WTC11 (cell line): ENCODE measurements at regions not wholly inside any gene's neighbourhood (a gene's known extent, or its start where the extent isn't known, plus 50 kb on each side); places are given as distances from the start of the nearest gene placed in this dataset.

ENCODE experiments used
- CBFB ChIP-seq: sonication (generic); formaldehyde crosslinking; IDR thresholded peaks from 2 replicates; pipeline ENCODE4 v1.8.1; 2022; ENCODE audit warnings: mild to moderate bottlenecking, low read depth, missing genetic modification reagents
- CREB1 ChIP-seq: sonication (generic); formaldehyde crosslinking; IDR thresholded peaks from 2 replicates; pipeline ENCODE4 v1.8.0; 2023; ENCODE audit warnings: mild to moderate bottlenecking, missing genetic modification reagents
- CTCF ChIP-seq: fragments of 200-600 bp; IDR thresholded peaks from 2 replicates; pipeline ENCODE4 v1.8.0; 2022; ENCODE audit warnings: antibody characterized with exemption
- ELF4 ChIP-seq: sonication (generic); formaldehyde crosslinking; IDR thresholded peaks from 2 replicates; pipeline ENCODE4 v1.8.1; 2022; ENCODE audit warnings: low read depth, mild to moderate bottlenecking, moderate library complexity, missing genetic modification reagents
- FOXJ3 ChIP-seq: sonication (generic); formaldehyde crosslinking; IDR thresholded peaks from 2 replicates; pipeline ENCODE4 v1.9.0; 2021; ENCODE audit warnings: missing genetic modification reagents, mild to moderate bottlenecking, borderline replicate concordance
- KAT7 ChIP-seq: sonication (generic); formaldehyde crosslinking; IDR thresholded peaks from 2 replicates; pipeline ENCODE4 v1.8.1; 2023; ENCODE audit warnings: missing genetic modification reagents, mild to moderate bottlenecking, borderline replicate concordance
- MXD4 ChIP-seq: fragments of 250-450 bp; sonication (Bioruptor Pico); IDR thresholded peaks from 2 replicates; pipeline ENCODE4 v1.8.0; 2021; ENCODE audit warnings: mild to moderate bottlenecking, moderate library complexity, borderline replicate concordance
- MYBL2 ChIP-seq: sonication (generic); formaldehyde crosslinking; IDR thresholded peaks from 2 replicates; pipeline ENCODE4 v1.8.1; 2023; ENCODE audit warnings: mild to moderate bottlenecking, moderate library complexity, missing genetic modification reagents
- NFYB ChIP-seq: sonication (generic); formaldehyde crosslinking; conservative IDR thresholded peaks from 2 replicates; pipeline ENCODE4 v1.8.0; 2022; ENCODE audit warnings: low read depth, missing genetic modification reagents
- NR2C2 ChIP-seq: sonication (generic); formaldehyde crosslinking; IDR thresholded peaks from 2 replicates; pipeline ENCODE4 v1.8.0; 2022; ENCODE audit warnings: mild to moderate bottlenecking, missing genetic modification reagents
- ZBTB21 ChIP-seq: sonication (generic); formaldehyde crosslinking; IDR thresholded peaks from 2 replicates; pipeline ENCODE4 v1.8.1; 2023; ENCODE audit warnings: mild to moderate bottlenecking, missing genetic modification reagents, borderline replicate concordance
- ZNF121 ChIP-seq: sonication (generic); formaldehyde crosslinking; IDR thresholded peaks from 2 replicates; pipeline ENCODE4 v1.8.0; 2023; ENCODE audit warnings: missing genetic modification reagents
- ZNF671 ChIP-seq: fragments of 250-450 bp; sonication (Bioruptor Pico); IDR thresholded peaks from 2 replicates; pipeline ENCODE4 v1.8.0; 2021; ENCODE audit warnings: mild to moderate bottlenecking
- TF ChIP-seq, protein P1 (sequence below): sonication (generic); formaldehyde crosslinking; IDR thresholded peaks from 2 replicates; pipeline ENCODE4 v1.8.1; 2023; ENCODE audit warnings: mild to moderate bottlenecking, missing genetic modification reagents, moderate library complexity

- TF ChIP-seq MXD4 (CRISPR knock-in tag) (no peak), ZNF121 (CRISPR knock-in tag) (no peak), CTCF (no peak), ELF4 (CRISPR knock-in tag) (no peak), ZBTB21 (no peak), KAT7 (no peak), CREB1 (CRISPR knock-in tag) (no peak), NFYB (CRISPR knock-in tag) (no peak), CBFB (CRISPR knock-in tag) (no peak), FOXJ3 (CRISPR knock-in tag) (no peak), ZNF671 (CRISPR knock-in tag) (no peak), NR2C2 (CRISPR knock-in tag) (no peak), MYBL2 (CRISPR knock-in tag) (no peak)
- TF ChIP-seq, protein P1, sequence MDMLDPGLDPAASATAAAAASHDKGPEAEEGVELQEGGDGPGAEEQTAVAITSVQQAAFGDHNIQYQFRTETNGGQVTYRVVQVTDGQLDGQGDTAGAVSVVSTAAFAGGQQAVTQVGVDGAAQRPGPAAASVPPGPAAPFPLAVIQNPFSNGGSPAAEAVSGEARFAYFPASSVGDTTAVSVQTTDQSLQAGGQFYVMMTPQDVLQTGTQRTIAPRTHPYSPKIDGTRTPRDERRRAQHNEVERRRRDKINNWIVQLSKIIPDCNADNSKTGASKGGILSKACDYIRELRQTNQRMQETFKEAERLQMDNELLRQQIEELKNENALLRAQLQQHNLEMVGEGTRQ = no peak
Observed at GRCh38 chr3:76222201-76222600, 436.9 kb upstream of the ZNF717 start.
